NCI-H2227 treated with DMSO at 0.1 percent for 48 hours (cell line): ENCODE measurements at regions not wholly inside any gene's neighbourhood (a gene's known extent, or its start where the extent isn't known, plus 50 kb on each side); places are given as distances from the start of the nearest gene placed in this dataset.

Source experiments
- DNase-seq: peaks from one replicate; lab custom pipeline; 2025; lab: John Stamatoyannopoulos, UW

GRCh38 chr1:228990906-228991569 lies 255.8 kb downstream of the RHOU start:
- DNase-seq = no peak

- no peak for DNase-seq
Observed at GRCh38 chr1:228992044-228992443, 256.8 kb downstream of the RHOU start.

- DNase-seq = no peak
Observed at GRCh38 chr1:228992907-228993535, 257.7 kb downstream of the RHOU start.

GRCh38 chr1:228994676-228995594 lies 259.7 kb downstream of the RHOU start:
- DNase-seq = no peak

- no peak for DNase-seq
Observed at GRCh38 chr1:228996281-228996680, 261.0 kb downstream of the RHOU start.

- DNase-seq = no peak
Observed at GRCh38 chr1:228997721-228998144, 262.5 kb downstream of the RHOU start.

- DNase-seq = no peak
Observed at GRCh38 chr1:228998179-228998578, 262.9 kb downstream of the RHOU start.

GRCh38 chr1:228999446-229000170 lies 264.3 kb downstream of the RHOU start:
- no peak for DNase-seq

GRCh38 chr1:229000187-229000586 lies 264.9 kb downstream of the RHOU start:
- DNase-seq = no peak

- no peak for DNase-seq
Observed at GRCh38 chr1:229001467-229002011, 266.3 kb downstream of the RHOU start.

GRCh38 chr1:229002037-229002436 lies 266.8 kb downstream of the RHOU start:
- DNase-seq = no peak

- no peak for DNase-seq
Observed at GRCh38 chr1:229002451-229002960, 267.2 kb downstream of the RHOU start.

- DNase-seq = no peak
Observed at GRCh38 chr1:229003233-229004031, 267.5 kb upstream of the RAB4A start.

- no peak for DNase-seq
Observed at GRCh38 chr1:229004066-229004833, 266.7 kb upstream of the RAB4A start.

GRCh38 chr1:229005097-229005496 lies 265.8 kb upstream of the RAB4A start:
- DNase-seq = no peak

- DNase-seq = no peak
Observed at GRCh38 chr1:229005556-229005955, 265.4 kb upstream of the RAB4A start.

- DNase-seq = no peak
Observed at GRCh38 chr1:229006121-229006870, 264.6 kb upstream of the RAB4A start.

GRCh38 chr1:229007167-229007566 lies 263.7 kb upstream of the RAB4A start:
- DNase-seq = no peak

- no peak for DNase-seq
Observed at GRCh38 chr1:229007701-229008100, 263.2 kb upstream of the RAB4A start.
